IPS-18a (cell line): ENCODE measurements at regions not wholly inside any gene's neighbourhood (a gene's known extent, or its start where the extent isn't known, plus 50 kb on each side); places are given as distances from the start of the nearest gene placed in this dataset.

Source experiments
- H3K27ac ChIP-seq: one replicate; pipeline ENCODE4 v1.5.1; 2013; ENCODE audit warnings: low read length
- H3K27me3 ChIP-seq: one replicate; pipeline ENCODE4 v1.6.1; 2013; ENCODE audit warnings: mild to moderate bottlenecking, low read length; ENCODE audit not compliant: control insufficient read depth, insufficient read depth
- H3K36me3 ChIP-seq: one replicate; pipeline ENCODE4 v1.6.1; 2013; ENCODE audit warnings: low read depth, low read length; ENCODE audit not compliant: control insufficient read depth
- H3K4me1 ChIP-seq: one replicate; pipeline ENCODE4 v1.6.1; 2013; ENCODE audit warnings: low read depth, low read length; ENCODE audit not compliant: control insufficient read depth
- H3K4me3 ChIP-seq: one replicate; pipeline ENCODE4 v1.5.1; 2013; ENCODE audit warnings: low read length
- H3K9ac ChIP-seq: one replicate; pipeline ENCODE4 v1.6.1; 2013; ENCODE audit warnings: mild to moderate bottlenecking, low read length, moderate library complexity
- H3K9me3 ChIP-seq: one replicate; pipeline ENCODE4 v1.6.1; 2013; ENCODE audit warnings: low read depth, low read length; ENCODE audit not compliant: control insufficient read depth

DNA sequence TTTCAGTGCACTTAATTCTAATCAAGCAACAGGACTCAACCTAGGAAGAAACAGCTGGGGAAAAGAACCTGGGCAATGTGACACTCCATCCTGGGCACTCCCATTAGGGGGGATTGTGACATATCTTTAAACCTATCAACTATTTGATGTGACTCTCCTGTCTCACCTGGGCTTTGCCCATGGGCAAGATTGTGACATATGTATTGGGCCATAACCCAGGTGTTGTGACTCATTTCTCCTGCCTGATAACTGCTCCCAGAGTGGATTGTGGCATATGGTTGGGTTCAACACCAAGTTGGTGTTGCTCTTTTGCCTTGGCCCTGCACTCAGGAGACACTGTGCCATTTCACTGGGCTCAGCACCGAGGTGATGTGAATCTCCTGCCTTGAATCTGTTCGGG lies 82.6 kb downstream of the ZNF723 start:
- Histone ChIP-seq H3K9me3 (peaks cover 62% of the 10 kb centered on the region), H3K36me3 (no peaks in the 10 kb centered on the region)

DNA sequence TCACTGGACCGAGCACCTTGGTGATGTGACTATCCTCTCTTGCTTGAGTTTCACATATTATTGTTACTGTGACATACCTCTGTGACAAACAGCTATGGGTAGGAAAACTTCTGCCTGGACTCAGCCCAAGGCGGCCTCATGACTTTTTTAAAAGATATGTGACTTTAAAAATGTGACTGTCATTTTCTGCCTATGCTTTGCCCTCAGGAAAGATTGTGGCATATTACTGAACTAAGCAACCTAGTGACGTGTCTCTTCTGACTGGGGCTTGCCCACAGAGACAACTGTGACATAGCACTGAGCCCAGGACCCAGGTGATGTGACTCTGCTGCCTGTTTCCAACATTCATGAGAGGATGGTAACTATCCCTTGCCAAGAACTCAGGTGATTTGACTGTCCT lies 84.8 kb downstream of the ZNF728 start:
- Histone ChIP-seq H3K27ac (no peak overlapping the region), H3K27me3 (no peaks in the 10 kb centered on the region), H3K4me1 (no peaks in the 10 kb centered on the region), H3K9ac (no peak overlapping the region), H3K4me3 (no peak overlapping the region), H3K9me3 (peaks cover 59% of the 10 kb centered on the region), H3K36me3 (no peaks in the 10 kb centered on the region)

More for the DNA sequence above, 82.6 kb downstream of the ZNF723 start:
- Histone ChIP-seq H3K4me1 (no peaks in the 10 kb centered on the region), H3K9ac (no peak overlapping the region), H3K27ac (no peak overlapping the region), H3K4me3 (no peak overlapping the region), H3K27me3 (no peaks in the 10 kb centered on the region)

DNA sequence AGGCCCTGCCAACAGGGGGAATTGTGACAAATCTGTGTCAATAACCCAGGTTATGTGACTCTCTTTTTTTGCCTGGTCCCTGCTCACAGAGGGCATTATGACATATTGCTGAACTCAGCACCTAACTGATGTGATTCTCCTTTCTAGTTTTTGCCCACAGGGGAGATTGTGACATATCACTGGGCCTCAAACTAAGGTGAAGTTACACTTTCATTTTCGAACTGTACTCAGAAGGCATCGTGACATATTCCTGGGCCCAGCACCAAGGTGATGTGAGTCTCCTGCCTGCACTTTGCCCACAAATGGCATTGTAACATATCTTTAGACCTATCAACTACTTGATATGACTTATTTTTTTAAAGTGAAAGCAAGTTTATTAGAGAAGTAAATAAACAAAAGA lies 83.0 kb downstream of the ZNF728 start:
- Histone ChIP-seq H3K9me3 (peaks cover 65% of the 10 kb centered on the region), H3K9ac (no peak overlapping the region), H3K36me3 (no peaks in the 10 kb centered on the region), H3K4me3 (no peak overlapping the region), H3K27ac (no peak overlapping the region), H3K4me1 (no peaks in the 10 kb centered on the region), H3K27me3 (no peaks in the 10 kb centered on the region)
